ENCODE measurements at regions not wholly inside any gene's neighbourhood (a gene's known extent, or its start where the extent isn't known, plus 50 kb on each side); places are given as distances from the start of the nearest gene placed in this dataset.

GRCh38 chr2:220219371-220219770 is 591.9 kb downstream of the SLC4A3 start:
- ATAC-seq, result no peak
- no peak for DNase-seq
- Histone ChIP-seq H3K4me3 (no peak overlapping the region), H3K4me1 (no peaks in the 10 kb centered on the region), H3K9me3 (no peaks in the 10 kb centered on the region), H3K27ac (no peak overlapping the region), H3K27me3 (no peaks in the 10 kb centered on the region), H3K36me3 (no peaks in the 10 kb centered on the region)
- in situ Hi-C loops (cut with MboI; ENCODE audit: low sequenced_read_pairs in 4 of 4), result no loop called here
- intact Hi-C loops (cut with DNase I; ENCODE audit: low total_unique reads), result no loop called here
- TF ChIP-seq POLR2A (IDR thresholded peaks at IDR 0.05) (no peak), CTCF (IDR thresholded peaks at IDR 0.05 in 4 of 5, conservative IDR thresholded peaks at IDR 0.05 in 1 of 5) (no peak)

GRCh38 chr2:220220009-220220408 is 592.6 kb downstream of the SLC4A3 start:
- intact Hi-C loops (cut with DNase I; ENCODE audit: low total_unique reads), result no loop called here
- no peak for ATAC-seq
- H3K36me3 ChIP-seq, result no peaks in the 10 kb centered on the region
- in situ Hi-C loops (cut with MboI; ENCODE audit: low sequenced_read_pairs in 4 of 4), result no loop called here
- H3K4me3 ChIP-seq, result no peak overlapping the region
- no peaks in the 10 kb centered on the region for H3K4me1 ChIP-seq
- DNase-seq, result no peak
- H3K27ac ChIP-seq, result no peak overlapping the region
- no peaks in the 10 kb centered on the region for H3K9me3 ChIP-seq
- TF ChIP-seq POLR2A (IDR thresholded peaks at IDR 0.05) (no peak), CTCF (IDR thresholded peaks at IDR 0.05 in 4 of 5, conservative IDR thresholded peaks at IDR 0.05 in 1 of 5) (no peak)
- H3K27me3 ChIP-seq, result no peaks in the 10 kb centered on the region

- no peaks in the 10 kb centered on the region for H3K4me1 ChIP-seq
- DNase-seq, result no peak
- ATAC-seq, result no peak
- H3K36me3 ChIP-seq, result no peaks in the 10 kb centered on the region
- H3K9me3 ChIP-seq, result no peaks in the 10 kb centered on the region
- H3K27ac ChIP-seq, result no peak overlapping the region
- H3K4me3 ChIP-seq, result no peak overlapping the region
- TF ChIP-seq POLR2A (IDR thresholded peaks at IDR 0.05) (no peak), CTCF (IDR thresholded peaks at IDR 0.05 in 4 of 5, conservative IDR thresholded peaks at IDR 0.05 in 1 of 5) (no peak)
- in situ Hi-C loops (cut with MboI; ENCODE audit: low sequenced_read_pairs in 4 of 4) (no loop called here), intact Hi-C loops (cut with DNase I; ENCODE audit: low total_unique reads) (no loop called here)
- no peaks in the 10 kb centered on the region for H3K27me3 ChIP-seq
Measured at GRCh38 chr2:220221992-220222391, 594.6 kb downstream of the SLC4A3 start.

GRCh38 chr2:220224691-220225543 is 597.5 kb downstream of the SLC4A3 start:
- H3K27me3 ChIP-seq, result no peaks in the 10 kb centered on the region
- no peak overlapping the region for H3K27ac ChIP-seq
- no peaks in the 10 kb centered on the region for H3K9me3 ChIP-seq
- in situ Hi-C loops (cut with MboI; ENCODE audit: low sequenced_read_pairs in 4 of 4) (no loop called here), intact Hi-C loops (cut with DNase I; ENCODE audit: low total_unique reads) (no loop called here)
- H3K4me1 ChIP-seq, result no peaks in the 10 kb centered on the region
- ATAC-seq (no peak), DNase-seq (no peak)
- TF ChIP-seq POLR2A (IDR thresholded peaks at IDR 0.05) (no peak), CTCF (IDR thresholded peaks at IDR 0.05 in 4 of 5, conservative IDR thresholded peaks at IDR 0.05 in 1 of 5) (no peak)
- H3K4me3 ChIP-seq, result no peak overlapping the region
- no peaks in the 10 kb centered on the region for H3K36me3 ChIP-seq

Measured in gastrocnemius medialis (tissue), 4 donors.